GM21367 (cell line): ENCODE measurements at regions not wholly inside any gene's neighbourhood (a gene's known extent, or its start where the extent isn't known, plus 50 kb on each side); places are given as distances from the start of the nearest gene placed in this dataset.

Source experiments
- ATAC-seq: cut with Tn5 transposase; IDR thresholded peaks from one replicate; pipeline ENCODE4 v1.9.1; 2021; ENCODE audit not compliant: unreplicated experiment

DNA sequence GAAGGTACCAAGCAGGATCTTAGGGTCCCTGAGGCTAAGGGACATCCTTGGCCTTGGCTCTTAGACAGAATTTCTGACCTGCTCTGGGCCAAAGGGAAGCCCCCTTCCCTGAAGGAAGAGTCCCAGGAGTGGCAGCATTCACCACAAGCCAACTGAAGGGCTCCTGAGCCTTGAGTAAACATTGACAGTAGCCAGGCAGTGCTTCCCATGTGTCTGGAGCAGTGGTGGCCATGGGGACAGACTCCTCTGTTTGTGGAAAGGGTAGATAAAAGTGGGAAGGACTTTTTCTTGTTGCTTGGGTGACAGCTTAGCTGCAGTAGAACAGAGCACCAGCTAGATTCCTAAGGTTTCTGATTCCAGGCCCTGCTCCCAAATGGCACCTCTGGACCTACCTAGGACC is 61.4 kb upstream of the VLDLR start:
- ATAC-seq = no peak

DNA sequence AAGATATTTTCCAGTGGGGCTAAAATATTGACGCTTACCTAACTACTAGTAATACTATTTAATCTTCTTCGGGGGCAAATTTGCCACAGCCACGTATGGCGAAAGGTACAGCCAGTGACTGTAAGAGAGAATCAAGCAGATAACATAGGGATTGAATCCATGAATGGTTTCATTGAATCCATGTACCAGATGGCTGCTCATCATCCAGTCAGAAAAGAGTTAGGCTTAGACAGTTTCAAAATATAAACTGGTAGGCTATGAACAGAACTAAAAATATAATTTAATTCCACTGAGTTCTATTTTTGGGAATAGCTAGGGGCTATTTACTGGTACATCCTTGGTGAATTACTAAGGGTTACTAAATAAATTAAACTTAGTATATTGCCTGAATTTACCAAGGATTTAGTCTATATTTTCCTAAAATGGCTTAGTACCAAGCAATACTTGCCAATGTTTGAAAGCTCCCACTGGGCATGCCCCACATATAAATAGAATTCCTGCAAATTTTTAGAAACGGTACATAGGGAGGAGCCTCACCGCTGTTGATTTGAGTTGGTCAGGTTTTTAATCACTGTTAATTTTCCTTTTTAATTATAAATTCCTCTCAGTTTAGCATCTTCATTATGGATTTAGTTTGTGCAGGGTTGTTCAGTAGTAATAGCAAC is 55.8 kb upstream of the VLDLR start:
- no peak for ATAC-seq

GRCh38 chr9:2567922-2568321 is 53.7 kb upstream of the VLDLR start:
- ATAC-seq = no peak

DNA sequence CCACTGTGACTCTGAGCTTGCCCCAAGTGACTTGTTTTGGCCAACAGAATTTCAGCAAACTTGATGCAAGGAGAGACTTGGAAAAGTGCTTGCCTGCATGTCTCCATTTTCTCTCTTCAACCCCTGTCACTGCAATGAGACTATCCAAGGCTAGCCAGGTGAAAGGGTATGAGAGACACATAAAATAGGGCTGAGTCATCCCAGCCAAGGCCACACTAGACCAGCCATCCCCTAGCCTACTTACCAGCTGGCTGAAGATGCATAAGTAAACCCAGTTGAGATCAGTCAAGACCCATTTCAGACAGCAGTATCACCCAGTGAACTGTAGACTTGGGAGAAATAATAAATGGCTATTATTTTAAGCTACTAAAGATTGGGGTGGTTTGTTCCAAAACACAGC is 52.9 kb upstream of the VLDLR start:
- no peak for ATAC-seq

GRCh38 chr9:2570615-2571479 is 50.7 kb upstream of the VLDLR start:
- ATAC-seq = peak; percentile 88
